Right cardiac atrium (tissue), 5 donors: ENCODE measurements at regions not wholly inside any gene's neighbourhood (a gene's known extent, or its start where the extent isn't known, plus 50 kb on each side); places are given as distances from the start of the nearest gene placed in this dataset.

Experiments used
- ATAC-seq, 2 donors: fragments of 200-7000 bp; cut with Tn5 transposase; one replicate each; pipeline versions ENCODE4 v1.8.0 to v1.9.1; 2020; ENCODE audit warnings: moderate library complexity in 2 of 2, mild to moderate bottlenecking in 1 of 2
- DNase-seq, 3 donors: peaks; one replicate each; pipeline ENCODE4 v3.0.0-alpha.2; 2020
- H3K27ac ChIP-seq: one replicate; pipeline ENCODE4 v1.5.1; 2013; ENCODE audit warnings: mild to moderate bottlenecking, low read length, control low read depth, moderate library complexity
- H3K27me3 ChIP-seq: one replicate; pipeline ENCODE4 v1.6.1; 2013; ENCODE audit not compliant: control insufficient read depth, insufficient read depth
- H3K4me1 ChIP-seq: one replicate; pipeline ENCODE4 v1.6.1; 2013; ENCODE audit warnings: low read length; ENCODE audit not compliant: control insufficient read depth, insufficient read depth
- H3K4me3 ChIP-seq: one replicate; pipeline ENCODE4 v1.5.1; 2013; ENCODE audit warnings: low read length, control low read depth
- H3K9me3 ChIP-seq: one replicate; pipeline ENCODE4 v1.6.1; 2013; ENCODE audit warnings: low read length; ENCODE audit not compliant: control insufficient read depth
- WGBS: extraction: QIAGEN DNeasy Blood & Tissue Kit; methylation state at CpG from one replicate; pipeline ENCODE4 v1.1.7; 2013; 5-methylcytosine and 5-hydroxymethylcytosine counted together
- intact Hi-C, 4 donors: fragments of 100-400 bp; cut with DNase I; formaldehyde crosslinking; loops; one replicate each; pipeline versions ENCODE4 v1.11.0 to v1.14.0; 2022 to 2023
- donor health status: healthy with polysubstance abuse.
- donor health status: DM: no; HTN: yes; CAD: no.
- donor health status: DM: no; HTN: no; CAD: no.
- donor health status: DM: no; HTN: yes; CAD: no; lungs with severe emphysema.
- donor health status: DM: yes; HTN: yes; CAD: no.

DNA sequence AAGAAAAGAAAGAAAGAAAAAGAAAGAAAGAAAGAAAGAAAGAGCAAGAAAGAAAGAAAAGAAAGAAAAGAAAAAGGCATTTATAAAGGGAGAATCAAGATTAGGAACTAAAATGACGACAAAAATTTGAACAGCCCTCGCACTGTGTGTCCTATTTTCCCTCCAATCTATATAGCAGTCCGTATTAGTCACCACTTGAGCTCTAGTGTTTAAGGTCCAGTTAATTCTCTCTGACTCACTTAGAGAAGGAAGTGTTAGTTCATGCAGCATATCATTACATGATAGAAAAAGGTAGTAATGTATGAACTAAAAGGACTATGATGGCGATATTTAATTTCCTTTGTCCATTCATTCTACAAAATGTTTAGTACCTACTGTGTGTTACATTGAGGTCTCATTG, 122.7 kb downstream of the CBLL2 start:
- Histone ChIP-seq H3K27me3 (no peaks in the 10 kb centered on the region), H3K9me3 (no peaks in the 10 kb centered on the region), H3K27ac (no peak overlapping the region), H3K4me1 (no peaks in the 10 kb centered on the region), H3K4me3 (no peak overlapping the region)
- intact Hi-C loops: no loop called here
- WGBS: 85% methylated on average over 4 of the region's 4 CpGs
- no peak for ATAC-seq
- DNase-seq: no peak

DNA sequence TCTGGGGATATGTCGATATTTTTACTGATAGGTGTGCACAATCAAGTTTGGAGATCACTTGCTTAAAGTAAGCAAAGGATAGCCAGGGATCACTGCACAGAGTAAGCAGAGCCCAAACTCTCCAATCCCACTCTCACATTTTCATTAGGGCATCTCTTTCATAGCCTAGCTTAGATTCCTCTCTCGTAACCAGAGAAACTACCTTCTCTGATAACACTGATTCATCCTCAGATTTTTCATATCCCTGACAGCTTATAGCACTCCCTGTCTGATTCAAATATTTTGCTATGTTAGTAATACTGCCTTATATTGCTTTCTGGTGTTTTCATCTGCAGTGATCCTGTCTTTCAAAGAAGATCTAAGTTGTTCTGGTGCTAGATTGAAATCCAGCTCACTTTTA, 123.7 kb downstream of the CBLL2 start:
- no peak for DNase-seq
- 89% methylated on average over 2 of the region's 2 CpGs for WGBS
- Histone ChIP-seq H3K4me3 (no peak overlapping the region), H3K27me3 (no peaks in the 10 kb centered on the region), H3K9me3 (no peaks in the 10 kb centered on the region), H3K4me1 (no peaks in the 10 kb centered on the region), H3K27ac (no peak overlapping the region)
- intact Hi-C loops: no loop called here
- no peak for ATAC-seq

DNA sequence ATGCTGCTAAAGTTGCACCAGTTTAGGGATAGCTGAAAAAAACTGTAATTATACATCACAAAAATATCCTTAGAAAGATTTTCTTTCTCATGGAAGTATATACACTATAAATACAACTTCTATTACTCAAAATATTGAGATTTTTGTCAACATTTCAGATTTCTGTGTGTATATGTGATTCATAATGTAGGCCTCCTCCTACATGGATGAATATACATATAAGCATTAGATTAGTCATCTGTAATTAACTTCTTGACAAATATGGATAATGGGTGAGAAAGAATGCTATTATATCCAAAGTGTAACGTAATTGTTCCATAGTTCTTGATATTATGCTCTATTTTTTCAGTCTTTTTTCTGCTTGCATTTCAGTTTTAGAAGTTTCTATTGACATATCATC, 124.9 kb downstream of the CBLL2 start:
- ATAC-seq (no peak), DNase-seq (no peak)
- Histone ChIP-seq H3K4me1 (no peaks in the 10 kb centered on the region), H3K27ac (no peak overlapping the region), H3K27me3 (no peaks in the 10 kb centered on the region), H3K9me3 (no peaks in the 10 kb centered on the region), H3K4me3 (no peak overlapping the region)
- 90% methylated on average over 1 of the region's 1 CpG for WGBS
- intact Hi-C loops: no loop called here

DNA sequence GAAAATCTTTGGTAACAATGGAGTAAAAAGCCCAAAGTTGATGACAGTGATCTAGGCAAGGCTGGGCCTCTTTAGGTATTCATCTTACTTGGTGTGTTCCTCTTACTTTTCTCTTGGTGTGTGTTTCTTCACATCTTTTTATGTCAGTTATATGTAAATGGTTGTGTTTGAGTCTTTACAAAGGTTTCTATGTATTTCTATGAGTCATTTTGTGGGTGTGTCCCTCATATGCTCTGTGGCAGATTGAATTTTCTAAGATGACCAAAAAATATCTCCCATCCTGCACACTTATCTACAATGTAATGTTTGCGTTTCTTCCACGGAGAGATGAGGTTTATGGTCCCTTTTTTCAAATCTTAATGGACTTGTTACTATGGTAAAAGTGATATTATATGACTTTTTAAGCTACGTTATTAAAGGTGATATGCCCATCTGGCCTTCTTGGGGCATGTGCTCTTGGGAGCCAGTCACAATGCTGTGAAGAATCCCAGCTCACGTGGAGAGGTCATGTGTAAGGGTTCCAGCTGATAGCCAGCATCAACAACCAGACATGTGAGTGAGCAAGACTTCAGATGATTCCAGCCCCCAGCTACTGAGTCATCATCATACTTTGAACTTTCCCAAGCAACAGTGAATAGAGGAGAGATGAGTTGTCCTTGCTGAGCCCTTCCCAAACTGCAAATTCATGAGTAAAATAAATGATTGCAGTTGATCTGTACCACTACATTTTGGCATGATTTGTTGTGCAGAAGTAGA, 126.9 kb downstream of the CBLL2 start:
- Histone ChIP-seq H3K27me3 (no peaks in the 10 kb centered on the region), H3K4me1 (no peaks in the 10 kb centered on the region), H3K4me3 (no peak overlapping the region), H3K27ac (no peak overlapping the region), H3K9me3 (no peaks in the 10 kb centered on the region)
- WGBS: 74% methylated on average over 4 of the region's 4 CpGs
- DNase-seq: no peak
- ATAC-seq: no peak
- intact Hi-C loops: no loop called here

DNA sequence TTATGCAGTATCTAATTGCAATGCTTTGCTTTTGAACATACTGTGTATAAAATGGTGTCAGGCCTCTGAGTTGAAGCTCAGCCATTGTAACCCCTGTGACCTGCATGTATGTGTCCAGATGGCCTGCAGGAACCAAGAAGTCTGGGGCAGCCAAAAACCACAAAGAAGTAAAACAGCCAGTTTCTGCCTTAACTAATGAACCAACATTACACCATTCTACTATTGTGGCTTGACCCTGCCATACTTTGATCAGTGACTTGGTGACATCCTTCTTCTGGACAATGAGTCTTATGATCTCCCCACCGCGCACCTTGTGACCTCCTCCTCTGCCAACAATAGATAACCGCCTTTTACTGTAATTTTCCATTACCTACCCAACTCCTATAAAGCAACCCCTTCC, 131.6 kb downstream of the CBLL2 start:
- Histone ChIP-seq H3K9me3 (no peaks in the 10 kb centered on the region), H3K4me1 (no peaks in the 10 kb centered on the region), H3K27ac (no peak overlapping the region), H3K27me3 (no peaks in the 10 kb centered on the region), H3K4me3 (no peak overlapping the region)
- ATAC-seq (no peak), DNase-seq (no peak)
- intact Hi-C loops: no loop called here
- 94% methylated on average over 3 of the region's 3 CpGs for WGBS

DNA sequence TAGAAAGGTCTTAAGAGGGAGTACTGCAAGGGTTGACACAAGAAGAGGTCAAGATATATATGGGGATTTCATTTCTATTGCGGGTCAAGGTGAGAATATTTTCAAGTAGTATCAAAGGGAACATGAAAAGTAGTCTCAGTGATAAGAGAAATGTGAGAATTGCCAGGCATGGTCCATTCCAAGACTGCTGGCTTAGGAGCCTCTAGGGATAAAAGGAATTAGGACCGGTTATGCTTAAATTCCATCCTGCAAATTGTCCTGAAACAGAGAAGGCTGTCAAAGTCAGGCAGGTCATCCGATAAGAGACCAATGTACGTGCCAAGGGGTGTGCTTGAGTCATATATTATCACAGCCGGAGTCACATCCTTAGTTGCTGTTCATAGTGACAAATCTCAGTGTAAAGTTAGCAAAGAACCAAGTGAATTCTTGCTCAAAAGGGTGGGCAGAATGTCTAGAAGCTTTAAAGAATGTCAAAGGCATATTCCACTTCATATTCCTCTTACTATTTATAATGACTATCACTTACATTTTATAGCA, 133.6 kb downstream of the CBLL2 start:
- intact Hi-C loops: no loop called here
- WGBS: 26% methylated on average over 5 of the region's 5 CpGs
- no peak overlapping the region for H3K27ac ChIP-seq
- no peaks in the 10 kb centered on the region for H3K4me1 ChIP-seq
- H3K4me3 ChIP-seq: no peak overlapping the region
- DNase-seq (no peak), ATAC-seq (no peak)
- no peaks in the 10 kb centered on the region for H3K9me3 ChIP-seq
- no peaks in the 10 kb centered on the region for H3K27me3 ChIP-seq

DNA sequence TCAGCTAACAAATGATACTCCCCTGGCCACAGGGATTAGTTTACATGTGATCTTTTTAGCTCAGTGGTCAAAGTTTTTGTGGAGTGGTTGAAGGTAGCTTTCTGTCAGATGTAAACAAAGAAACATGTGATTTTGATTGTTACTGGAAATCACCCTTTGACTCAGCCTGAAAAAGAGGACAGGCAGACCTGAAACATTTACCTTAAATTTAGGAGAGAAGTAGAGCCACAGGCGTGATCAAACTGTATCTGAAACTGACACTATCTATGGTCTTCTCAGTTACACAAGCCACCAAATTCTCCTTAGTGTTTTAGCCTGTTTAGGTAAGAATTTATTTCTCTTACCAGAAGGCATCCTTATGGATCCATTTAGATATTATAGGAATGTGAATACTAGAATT, 136.7 kb downstream of the CBLL2 start:
- ATAC-seq (no peak), DNase-seq (no peak)
- no peaks in the 10 kb centered on the region for H3K9me3 ChIP-seq
- intact Hi-C loops: no loop called here
- 78% methylated on average over 1 of the region's 1 CpG for WGBS
- H3K27ac ChIP-seq: no peak overlapping the region
- H3K4me1 ChIP-seq: no peaks in the 10 kb centered on the region
- no peak overlapping the region for H3K4me3 ChIP-seq
- no peaks in the 10 kb centered on the region for H3K27me3 ChIP-seq

DNA sequence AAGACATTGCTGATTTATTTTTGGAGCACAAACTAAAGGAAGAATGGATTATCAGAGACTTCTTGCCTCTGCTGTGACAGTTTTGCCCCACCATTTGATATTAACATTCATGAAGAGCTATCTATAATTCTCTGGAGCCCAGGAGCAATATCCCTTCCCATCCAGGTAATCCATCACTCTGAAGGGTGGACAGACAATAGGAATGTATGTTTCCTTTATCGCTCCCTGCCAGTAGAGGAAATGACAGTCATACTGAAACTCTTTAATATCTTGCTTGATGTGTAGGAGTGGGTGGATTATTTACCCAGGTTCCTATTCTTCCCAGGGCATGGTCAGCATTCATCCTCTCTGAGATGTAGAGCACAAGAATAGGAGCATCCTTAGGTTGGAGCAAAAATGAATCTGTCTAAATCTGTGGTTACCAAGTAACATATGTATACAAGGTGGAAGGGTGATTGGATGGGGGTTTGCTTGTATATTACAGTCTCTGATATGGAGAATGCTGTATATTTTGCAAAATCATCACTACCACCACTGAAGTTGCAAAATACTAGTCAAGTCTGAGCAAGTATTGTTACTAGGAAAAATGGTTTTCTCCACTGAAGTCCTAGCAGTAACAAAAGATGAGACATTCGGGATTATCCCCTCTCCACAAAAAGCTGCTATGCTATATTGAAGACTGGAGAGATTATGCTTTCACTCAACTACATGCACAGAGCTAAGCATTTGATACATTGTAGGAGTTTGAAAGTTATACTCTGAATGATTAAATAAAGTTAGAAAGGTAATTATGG, 151.6 kb downstream of the CBLL2 start:
- no peaks in the 10 kb centered on the region for H3K9me3 ChIP-seq
- WGBS: 84% methylated on average over 2 of the region's 2 CpGs
- no peaks in the 10 kb centered on the region for H3K27me3 ChIP-seq
- H3K27ac ChIP-seq: no peak overlapping the region
- H3K4me1 ChIP-seq: no peaks in the 10 kb centered on the region
- DNase-seq: no peak
- intact Hi-C loops: no loop called here
- ATAC-seq: no peak
- H3K4me3 ChIP-seq: no peak overlapping the region

DNA sequence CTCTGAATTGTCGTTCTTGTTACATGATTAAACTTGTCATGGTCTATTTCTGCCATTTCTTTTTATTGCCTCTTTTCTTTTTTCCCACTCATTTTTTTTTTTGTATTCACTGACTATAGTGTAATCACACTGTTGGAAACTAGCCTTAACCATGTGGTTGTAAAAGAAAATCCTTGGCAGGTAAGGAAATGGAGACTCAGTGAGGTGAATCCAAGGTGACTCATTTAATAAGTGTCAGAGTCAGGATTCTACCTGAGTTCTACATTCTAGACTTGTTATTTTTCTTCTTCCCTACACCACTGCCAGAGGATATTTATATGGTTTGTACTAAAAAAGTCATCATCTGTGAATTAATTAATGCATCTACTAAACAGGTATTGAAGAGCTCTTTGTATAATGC, 152.2 kb downstream of the CBLL2 start:
- Histone ChIP-seq H3K4me3 (no peak overlapping the region), H3K27me3 (no peaks in the 10 kb centered on the region), H3K9me3 (no peaks in the 10 kb centered on the region), H3K27ac (no peak overlapping the region), H3K4me1 (no peaks in the 10 kb centered on the region)
- 97% methylated on average over 1 of the region's 1 CpG for WGBS
- DNase-seq (no peak), ATAC-seq (no peak)
- intact Hi-C loops: no loop called here

DNA sequence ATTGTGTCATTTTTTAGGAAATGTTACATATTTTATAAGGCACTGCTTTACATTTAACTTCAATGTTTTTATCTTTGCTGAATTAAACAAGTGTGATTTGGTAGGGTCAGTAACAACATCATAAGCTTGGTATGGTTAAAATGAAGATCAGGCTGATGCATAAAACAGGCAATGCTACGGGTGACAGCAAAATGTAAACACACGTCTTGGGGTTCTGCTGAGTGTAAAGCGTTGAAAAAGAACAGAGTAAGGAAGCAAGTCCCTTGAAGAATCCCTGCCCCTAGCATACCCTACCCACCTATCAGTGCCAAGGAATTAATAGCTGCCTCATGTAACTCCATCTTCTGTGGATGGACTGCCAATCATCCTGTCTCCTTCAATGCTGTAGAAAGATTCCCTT, 157.0 kb downstream of the CBLL2 start:
- H3K27ac ChIP-seq: no peak overlapping the region
- 76% methylated on average over 3 of the region's 3 CpGs for WGBS
- no peak for ATAC-seq

DNA sequence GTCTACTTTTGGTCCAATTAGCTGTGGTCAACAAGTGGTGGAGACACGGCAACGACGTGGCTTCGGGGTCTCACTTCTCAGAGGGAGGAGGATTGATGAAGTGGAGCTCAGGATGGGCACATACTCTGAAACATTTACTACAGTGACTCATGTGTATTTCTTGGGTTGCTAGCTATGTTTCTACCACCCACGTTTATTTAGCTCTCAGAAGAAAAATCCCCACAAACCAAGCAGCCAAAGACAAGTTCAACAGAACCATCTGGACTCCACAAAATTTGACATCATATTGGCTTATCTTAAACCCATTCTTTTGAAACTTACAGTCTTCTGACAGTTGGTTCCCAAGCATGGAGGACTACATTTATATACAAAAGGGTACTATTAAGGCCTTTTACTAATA, 158.0 kb downstream of the CBLL2 start:
- intact Hi-C loops: no loop called here

More for the DNA sequence above, 157.0 kb downstream of the CBLL2 start:
- Histone ChIP-seq H3K4me3 (no peak overlapping the region), H3K4me1 (no peaks in the 10 kb centered on the region), H3K27me3 (no peaks in the 10 kb centered on the region), H3K9me3 (no peaks in the 10 kb centered on the region)
- no peak for DNase-seq
- intact Hi-C loops: no loop called here

More for the DNA sequence above, 158.0 kb downstream of the CBLL2 start:
- no peaks in the 10 kb centered on the region for H3K9me3 ChIP-seq
- WGBS: 89% methylated on average over 5 of the region's 5 CpGs
- no peak overlapping the region for H3K27ac ChIP-seq
- H3K27me3 ChIP-seq: no peaks in the 10 kb centered on the region
- no peak overlapping the region for H3K4me3 ChIP-seq
- ATAC-seq (no peak), DNase-seq (no peak)
- H3K4me1 ChIP-seq: no peaks in the 10 kb centered on the region
